T-helper 2 cell (primary cell): ENCODE measurements at regions not wholly inside any gene's neighbourhood (a gene's known extent, or its start where the extent isn't known, plus 50 kb on each side); places are given as distances from the start of the nearest gene placed in this dataset.

Experiments
- DNase-seq, 5 experiments: peaks; one replicate each; pipeline versions ENCODE4 v3.0.0 to v3.0.0-alpha.2; 2012 to 2022

DNA sequence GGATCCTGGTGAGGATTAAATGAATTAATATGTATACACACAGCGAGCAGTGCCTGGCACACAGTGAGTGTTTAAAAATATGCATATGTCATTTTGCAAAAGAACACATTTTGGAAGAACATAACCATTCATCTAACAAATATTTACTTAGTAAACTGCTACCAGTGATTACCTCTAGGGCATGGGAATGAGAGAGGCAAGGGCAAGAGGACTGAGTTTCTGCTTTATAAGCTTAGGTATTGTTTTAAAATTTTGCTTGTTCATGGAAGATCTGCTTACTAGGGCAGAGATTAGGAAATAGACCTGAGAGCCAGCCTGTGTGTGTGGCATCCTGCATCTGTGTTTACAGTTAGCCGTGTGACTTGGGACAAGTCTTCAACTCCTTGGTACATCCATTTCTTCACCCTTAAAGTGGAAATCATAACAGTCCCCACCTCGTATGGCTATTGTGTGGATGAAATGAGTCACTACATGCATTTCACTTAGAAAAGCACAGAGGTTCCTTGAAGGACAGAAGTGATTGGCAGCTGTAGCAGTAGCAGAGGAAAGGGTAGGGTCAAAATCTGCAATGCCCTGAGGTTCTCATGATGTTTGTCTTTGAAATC, 198.5 kb upstream of the FMN2 start:
- DNase-seq = peak in 1 of 5 experiments; percentile 22

DNA sequence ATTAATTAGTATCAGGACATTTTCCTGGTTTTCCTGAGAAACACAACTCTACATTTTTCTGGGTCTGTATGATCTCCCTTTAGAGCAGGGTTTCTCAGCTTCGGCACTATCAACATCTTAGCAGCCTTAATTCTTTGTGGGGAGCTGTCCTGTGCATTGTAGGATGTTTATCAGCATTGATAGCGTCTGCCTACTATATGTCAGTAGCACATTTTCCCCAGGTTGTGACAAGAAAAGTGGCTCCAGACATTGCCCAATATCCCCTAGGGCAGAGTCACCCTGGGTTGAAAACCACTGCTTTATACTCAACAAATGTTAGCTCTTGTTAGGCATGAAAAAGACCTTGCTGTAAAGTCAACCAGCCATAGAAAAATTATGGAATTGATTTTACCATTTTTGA, 195.1 kb upstream of the FMN2 start:
- no peak for DNase-seq

DNA sequence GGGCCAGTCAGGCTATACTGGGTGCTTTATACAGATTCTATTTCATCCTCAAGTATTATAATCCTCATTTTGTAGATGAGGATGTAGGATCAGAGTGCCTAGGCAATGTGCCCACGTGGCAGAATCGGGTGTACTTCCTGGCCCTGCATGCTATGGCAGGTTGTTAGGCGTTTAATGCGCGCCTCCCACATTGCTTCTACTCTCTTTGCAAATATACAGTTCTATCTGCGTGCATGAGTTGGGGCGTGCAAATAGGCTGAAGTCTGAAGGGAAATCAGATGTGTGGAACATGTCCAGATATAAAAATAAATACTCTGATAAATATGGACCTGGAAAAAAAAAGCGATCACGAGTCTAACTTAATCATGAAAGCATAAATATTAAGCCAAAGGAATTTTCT, 194.7 kb upstream of the FMN2 start:
- DNase-seq = no peak

DNA sequence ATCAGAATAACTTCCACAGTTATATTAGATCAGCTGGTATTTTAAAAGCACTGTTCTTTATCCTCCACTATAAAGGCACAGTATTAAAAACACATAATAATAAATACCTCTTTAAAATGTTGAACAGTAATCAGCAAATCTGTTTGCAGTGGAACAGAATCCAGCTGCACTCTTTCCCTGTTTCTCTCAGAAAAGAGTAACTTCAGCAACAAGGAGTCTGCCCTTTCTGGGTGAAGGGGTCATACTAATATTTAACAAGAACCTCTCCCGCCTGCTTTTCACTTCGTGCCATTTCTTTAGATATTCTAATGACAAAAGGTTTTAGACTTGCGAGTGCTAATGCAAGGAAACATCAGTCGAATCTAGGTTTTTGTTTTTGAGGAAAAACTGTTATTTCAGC, 194.2 kb upstream of the FMN2 start:
- DNase-seq = no peak

GRCh38 chr1:239898062-239898730, 193.5 kb upstream of the FMN2 start:
- peak; percentile 16 to 84 (median 37) for DNase-seq

DNA sequence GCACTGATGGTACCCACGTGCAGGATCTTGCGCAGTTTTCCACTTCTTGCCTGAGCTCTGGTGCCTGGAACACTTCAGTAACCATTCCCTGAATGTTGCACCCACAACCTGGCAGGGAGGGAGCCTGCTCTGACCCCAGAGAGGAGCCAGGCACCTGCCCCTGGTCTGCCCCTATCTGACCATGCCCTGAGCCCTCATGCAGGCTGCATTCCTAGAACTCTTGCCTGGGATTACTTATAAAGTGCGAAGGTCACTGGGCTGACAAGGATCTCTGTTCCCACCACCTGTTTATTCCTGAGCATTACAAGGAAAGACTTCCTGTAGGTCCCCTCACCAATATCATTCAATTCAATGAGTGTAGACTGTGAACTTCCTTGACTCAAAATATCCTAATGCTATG, 191.9 kb upstream of the FMN2 start:
- DNase-seq = no peak

DNA sequence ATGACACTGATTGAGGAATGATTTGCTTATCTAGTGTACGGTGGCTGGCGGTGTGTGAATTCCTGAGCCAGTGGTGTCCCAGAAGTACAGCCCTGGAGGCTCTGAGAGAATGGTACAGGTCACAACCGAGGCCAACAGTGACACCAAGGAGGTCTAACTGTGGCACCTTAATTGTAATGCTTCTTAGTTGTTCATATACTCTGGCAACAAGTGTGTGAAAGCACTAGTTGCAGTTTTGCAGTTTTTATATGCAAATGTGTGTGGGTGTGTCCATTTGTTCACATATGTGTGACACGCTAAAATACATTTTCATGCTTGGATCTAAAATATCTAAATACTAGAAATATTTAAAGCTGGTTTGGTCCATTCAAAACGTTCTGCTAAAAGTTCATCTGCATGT, 185.3 kb upstream of the FMN2 start:
- no peak for DNase-seq

DNA sequence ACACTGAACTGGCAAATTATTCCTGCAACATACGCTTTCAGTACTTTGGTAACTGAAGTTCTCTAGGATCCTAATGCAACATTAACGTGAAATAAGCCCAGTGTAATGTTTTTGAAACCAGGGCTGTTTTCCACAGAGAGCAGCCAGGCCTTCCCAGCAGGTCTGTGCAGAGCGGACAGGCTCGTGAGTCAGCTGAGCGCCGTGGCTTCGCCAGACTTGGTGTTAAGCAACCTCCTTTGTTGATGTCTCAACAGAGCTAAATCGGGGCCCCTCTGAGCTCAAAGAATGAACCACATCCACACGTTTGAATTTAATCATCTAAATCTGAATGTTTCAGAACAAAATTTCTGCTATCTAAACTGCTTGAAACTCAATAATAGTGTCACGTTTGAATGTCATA, 181.8 kb upstream of the FMN2 start:
- DNase-seq = no peak

DNA sequence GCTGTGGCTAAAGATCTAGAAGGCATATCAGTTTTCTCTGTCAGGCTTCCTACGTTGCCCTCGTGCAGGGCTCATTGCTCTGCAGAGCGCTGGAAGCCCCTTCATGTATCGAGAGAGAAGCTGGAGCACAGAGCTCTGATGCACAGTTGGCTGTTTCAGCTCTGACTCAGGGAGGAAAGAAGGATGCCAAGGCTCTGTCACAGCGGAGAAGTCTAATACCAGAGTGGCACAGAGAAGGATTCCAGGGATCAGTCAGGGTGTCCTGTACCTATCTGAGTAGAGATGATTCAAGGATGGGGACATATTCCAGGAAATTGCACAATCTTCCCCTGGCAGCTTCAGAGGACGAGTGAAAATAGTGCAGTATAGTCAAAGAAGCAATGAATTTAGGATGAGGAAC, 179.2 kb upstream of the FMN2 start:
- DNase-seq = no peak

- DNase-seq = peak in 1 of 5 experiments; percentile 8
Measured at GRCh38 chr1:239913141-239913585, 178.5 kb upstream of the FMN2 start.

DNA sequence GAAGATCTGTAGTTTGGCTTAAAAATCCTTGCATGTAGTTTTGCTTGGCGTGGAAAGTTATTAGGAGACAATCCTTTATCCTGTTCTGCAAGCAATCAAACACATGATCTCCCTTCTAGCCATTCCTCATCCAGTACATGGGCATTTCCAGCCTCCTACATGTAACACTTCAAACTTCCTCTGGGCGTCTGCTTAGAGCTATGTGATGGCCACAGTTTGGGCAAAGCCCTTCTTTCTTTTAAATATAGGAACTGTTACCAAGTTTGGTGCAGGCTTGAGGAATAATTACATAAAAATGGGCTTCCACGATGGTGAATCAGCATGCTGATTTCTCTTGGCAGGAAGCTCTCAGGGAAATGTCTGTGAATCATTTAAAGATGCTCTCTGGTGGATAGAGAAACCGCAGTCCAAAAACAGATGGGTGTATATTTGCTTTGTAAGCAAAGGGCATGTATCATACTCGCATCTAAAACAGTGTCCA, 176.9 kb upstream of the FMN2 start:
- DNase-seq = no peak

DNA sequence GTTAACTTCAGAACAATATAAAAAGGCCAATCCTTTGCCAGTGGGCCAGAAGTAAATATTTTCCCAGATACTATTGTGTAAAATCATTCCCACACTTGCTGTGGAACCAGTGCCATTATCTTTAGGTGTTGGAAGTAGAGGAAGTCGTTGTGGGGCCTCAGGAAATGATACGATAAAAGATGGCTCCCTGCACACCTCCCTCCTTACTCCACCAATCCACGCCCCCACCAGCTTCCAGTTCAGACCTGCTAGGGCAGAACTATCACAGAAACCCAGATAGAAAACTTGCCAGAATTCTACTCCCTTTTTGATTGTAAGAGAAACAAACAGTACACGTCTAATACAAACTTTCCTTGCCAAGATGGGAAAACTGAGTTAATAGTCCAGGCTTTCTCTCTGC, 173.0 kb upstream of the FMN2 start:
- no peak for DNase-seq

DNA sequence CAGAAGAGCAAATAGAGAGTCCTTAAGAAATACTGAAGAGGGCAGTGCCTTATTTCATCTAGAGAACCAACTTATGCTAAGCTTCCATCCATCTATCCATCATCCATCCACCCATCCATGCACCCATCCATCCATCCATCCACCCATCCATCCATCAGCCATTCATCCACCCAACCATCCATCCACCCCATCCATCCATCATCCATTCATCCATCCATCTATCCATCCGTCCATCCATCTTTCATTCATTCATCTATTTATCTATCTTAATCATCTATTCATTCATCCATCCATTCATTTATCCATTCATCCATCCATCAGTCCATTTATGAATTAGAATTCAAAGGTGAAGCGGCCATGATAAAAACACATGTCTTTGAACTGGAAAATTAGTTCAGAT, 171.5 kb upstream of the FMN2 start:
- DNase-seq = no peak

- peak in 1 of 5 experiments; percentile 35 for DNase-seq
Measured at GRCh38 chr1:239922778-239923522, 168.7 kb upstream of the FMN2 start.

GRCh38 chr1:239924741-239925350, 166.8 kb upstream of the FMN2 start:
- no peak for DNase-seq

GRCh38 chr1:239926184-239926583, 165.5 kb upstream of the FMN2 start:
- no peak for DNase-seq

DNA sequence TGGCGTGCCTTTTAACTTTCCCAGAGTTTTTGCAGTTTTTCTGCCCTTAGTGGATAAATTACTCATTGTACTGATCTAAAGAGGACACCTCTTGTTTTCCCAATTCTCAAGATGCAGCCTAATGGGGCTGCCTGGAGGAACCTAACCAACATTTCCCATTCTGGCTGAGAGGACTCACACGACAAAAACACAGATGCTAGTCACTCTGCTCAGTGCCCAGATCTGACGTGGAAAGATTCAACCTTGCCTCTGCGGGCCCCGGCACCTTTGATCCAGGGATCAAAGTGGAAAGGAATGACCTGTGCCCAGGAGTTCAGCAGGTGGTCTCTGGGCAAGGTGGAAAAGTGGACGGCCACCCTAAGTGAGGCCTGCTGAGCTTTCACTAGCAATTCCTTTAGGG, 162.4 kb upstream of the FMN2 start:
- DNase-seq = no peak

DNA sequence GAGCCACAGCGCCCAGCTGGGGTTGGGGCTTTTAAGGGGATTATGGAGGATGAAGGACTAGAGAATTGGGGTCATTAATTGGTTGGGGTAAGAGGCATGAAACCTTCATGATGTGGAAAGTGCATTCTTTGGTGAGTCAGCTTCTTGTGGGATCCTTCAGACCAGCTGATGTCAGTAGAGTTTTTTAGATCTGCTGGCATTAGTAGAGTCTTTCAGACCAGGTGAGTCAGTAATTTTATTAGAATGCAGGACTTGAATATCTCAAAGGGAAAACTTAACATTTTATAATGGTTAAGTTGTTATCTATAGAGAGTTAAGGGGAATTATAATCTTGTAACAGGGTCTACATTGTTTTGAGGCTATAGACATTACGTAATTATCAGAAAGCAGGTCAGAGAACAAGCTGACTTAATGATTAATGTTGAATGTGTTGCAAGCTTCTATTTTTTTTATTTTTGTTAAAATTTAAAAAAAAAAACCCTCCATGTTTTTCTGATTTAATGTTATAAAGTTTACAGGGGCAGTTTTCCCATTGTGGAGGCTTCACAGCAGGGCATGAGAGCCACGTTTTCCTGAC, 160.9 kb upstream of the FMN2 start:
- DNase-seq = no peak

GRCh38 chr1:239931341-239931740, 160.3 kb upstream of the FMN2 start:
- no peak for DNase-seq

GRCh38 chr1:239939602-239940001, 152.1 kb upstream of the FMN2 start:
- no peak for DNase-seq

DNA sequence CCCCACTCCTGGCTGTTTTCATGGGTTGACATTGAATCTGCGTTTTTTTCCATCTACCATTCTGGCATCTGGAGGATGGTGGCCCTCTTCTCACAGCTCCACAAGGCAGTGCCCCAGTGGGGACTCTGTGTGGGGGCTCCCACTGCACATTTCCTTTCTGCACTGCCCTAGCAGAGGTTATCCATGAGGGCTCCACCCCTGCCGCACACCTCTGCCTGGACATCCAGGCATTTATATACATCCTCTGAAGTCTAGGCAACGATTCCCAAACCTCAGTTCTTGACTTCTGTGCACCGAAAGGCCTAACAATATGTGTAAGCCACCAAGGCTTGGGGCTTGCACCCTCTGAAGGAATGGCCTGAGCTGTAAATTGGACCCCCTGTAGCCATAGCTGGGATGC, 147.9 kb upstream of the FMN2 start:
- no peak for DNase-seq

DNA sequence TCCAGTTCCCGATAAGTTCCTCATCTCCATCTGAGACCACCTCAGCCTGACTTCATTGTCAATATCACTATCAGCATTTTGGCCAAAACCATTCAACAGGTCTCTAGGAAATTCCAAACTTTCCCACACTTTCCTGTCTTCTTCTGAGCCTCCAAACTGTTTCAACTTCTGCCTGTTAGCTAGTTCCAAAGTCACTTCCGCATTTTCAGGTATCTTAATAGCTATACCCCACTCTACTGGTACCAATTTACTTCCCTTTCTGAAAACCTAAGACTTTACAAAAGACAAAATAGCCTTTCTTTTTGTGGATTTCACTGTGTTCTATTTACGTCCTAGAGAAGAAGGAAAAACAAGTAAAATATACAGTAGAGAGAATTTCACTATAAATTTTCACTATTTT, 147.0 kb upstream of the FMN2 start:
- DNase-seq = no peak

DNA sequence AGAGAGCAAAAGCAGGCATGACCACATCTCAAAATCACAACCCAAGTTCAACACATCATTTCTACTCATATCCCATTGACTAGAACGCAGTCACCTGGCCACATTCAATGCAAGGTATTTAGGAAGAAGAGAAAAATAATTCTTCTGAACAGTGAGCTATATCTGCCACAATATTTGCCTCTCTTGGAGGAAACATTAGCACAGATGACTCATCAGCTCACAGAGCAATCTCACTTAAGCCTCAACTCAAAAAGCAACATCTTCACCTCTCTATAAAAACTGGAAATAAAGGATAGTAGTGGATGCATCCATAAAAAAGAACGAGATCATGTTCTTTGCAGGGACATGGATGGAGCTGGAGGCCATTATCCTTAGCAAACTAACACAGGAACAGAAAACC, 143.9 kb upstream of the FMN2 start:
- no peak for DNase-seq
